A549 (cell line): ENCODE measurements at regions not wholly inside any gene's neighbourhood (a gene's known extent, or its start where the extent isn't known, plus 50 kb on each side); places are given as distances from the start of the nearest gene placed in this dataset.

Experiments
- ATAC-seq, 2 experiments: fragments of 200-7000 bp in 1 of 2; fragments of >200 bp in 1 of 2; cut with Nextera tagmentation in 1 of 2; cut with Tn5 transposase in 1 of 2; 3 replicates each; pipeline versions ENCODE4 v1.8.0 to v1.9.1; 2018 to 2020; ENCODE audit warnings: mild to moderate bottlenecking in 1 of 2, moderate library complexity in 1 of 2
- CTCF ChIA-PET: fragments of 300-600 bp; sonication (Branson Sonifier 250); formaldehyde crosslinking; extraction: SDS; loops from one replicate; lab custom pipeline; 2021; ENCODE audit warnings: antibody characterized with exemption, inconsistent platforms; lab: Yijun Ruan, JAX
- POLR2A ChIA-PET: fragments of 350-600 bp; formaldehyde crosslinking; extraction: SDS; loops from one replicate; lab custom pipeline; 2021; ENCODE audit warnings: antibody characterized with exemption, inconsistent platforms; lab: Yijun Ruan, JAX
- DNase-seq, 2 experiments: peaks; one replicate each; pipeline versions ENCODE4 v3.0.0 to v3.0.0-alpha.2; 2011 to 2016; ENCODE audit warnings: low read depth in 1 of 2, low spot score in 1 of 2
- FAIRE-seq: peaks from 2 replicates; lab custom pipeline; 2011; peaks lifted over from hg19 to GRCh38; lab: Jason Lieb, UNC
- H3K27ac ChIP-seq, 2 experiments: fragments of >200 bp; sonication (Bioruptor Twin); formaldehyde crosslinking; 3 replicates each; pipeline ENCODE4 v1.5.1; 2016 to 2017
- H3K4me1 ChIP-seq: fragments of >200 bp; sonication (Bioruptor Twin); formaldehyde crosslinking; 3 replicates; pipeline ENCODE4 v1.6.1; 2016
- H3K4me2 ChIP-seq: fragments of >200 bp; sonication (Bioruptor Twin); formaldehyde crosslinking; 3 replicates; pipeline ENCODE4 v1.6.1; 2016
- H3K4me3 ChIP-seq: fragments of >200 bp; sonication (Bioruptor Twin); formaldehyde crosslinking; 3 replicates; pipeline ENCODE4 v1.5.1; 2016
- H3K9me3 ChIP-seq: fragments of >200 bp; sonication (Bioruptor Twin); formaldehyde crosslinking; 3 replicates; pipeline ENCODE4 v1.6.1; 2016
- ATOH8 ChIP-seq: fragments of 250-450 bp; sonication (Bioruptor Pico); IDR thresholded peaks from 2 replicates; pipeline ENCODE4 v1.5.0; 2020; ENCODE audit warnings: low read depth, mild to moderate bottlenecking, moderate library complexity
- CHD2 ChIP-seq: fragments of 150-350 bp; IDR thresholded peaks from 2 replicates; pipeline ENCODE4 v1.6.1; 2014; ENCODE audit warnings: low read length; ENCODE audit not compliant: partially characterized antibody
- CHD4 ChIP-seq: fragments of 200-600 bp; sonication (generic); IDR thresholded peaks from 2 replicates; pipeline ENCODE4 v1.6.1; 2016; ENCODE audit warnings: antibody characterized with exemption, mild to moderate bottlenecking, borderline replicate concordance
- EHF ChIP-seq: fragments of 250-450 bp; sonication (Bioruptor Pico); IDR thresholded peaks from 2 replicates; pipeline ENCODE4 v1.5.0; 2020; ENCODE audit warnings: mild to moderate bottlenecking
- EHMT2 ChIP-seq: fragments of 200-600 bp; sonication (generic); IDR thresholded peaks from 2 replicates; pipeline ENCODE4 v1.6.1; 2016; ENCODE audit warnings: antibody characterized with exemption, low read depth, mild to moderate bottlenecking, moderate library complexity
- EP300 ChIP-seq, 2 experiments: fragments of >200 bp; sonication (Bioruptor Twin); formaldehyde crosslinking; IDR thresholded peaks; 2 replicates in 1 of 2; 3 replicates in 1 of 2; pipeline ENCODE4 v1.6.1; 2016 to 2017
- GATA3 ChIP-seq: IDR thresholded peaks from 2 replicates; pipeline ENCODE4 v1.6.1; 2012; ENCODE audit warnings: borderline replicate concordance
- HMGXB4 ChIP-seq: fragments of 250-450 bp; sonication (Bioruptor Pico); IDR thresholded peaks from 2 replicates; pipeline ENCODE4 v1.5.0; 2021; ENCODE audit warnings: mild to moderate bottlenecking, moderate library complexity, borderline replicate concordance
- HOXB13 ChIP-seq: fragments of 250-450 bp; sonication (Bioruptor Pico); IDR thresholded peaks from 2 replicates; pipeline ENCODE4 v1.5.0; 2020; ENCODE audit warnings: low read depth, mild to moderate bottlenecking, moderate library complexity
- JUNB ChIP-seq: fragments of >200 bp; sonication (Bioruptor Twin); formaldehyde crosslinking; IDR thresholded peaks from 2 replicates; pipeline ENCODE4 v1.6.1; 2016
- KDM5A ChIP-seq: fragments of 200-600 bp; sonication (generic); IDR thresholded peaks from 2 replicates; pipeline ENCODE4 v1.6.1; 2016; ENCODE audit warnings: antibody characterized with exemption, mild to moderate bottlenecking
- MAFK ChIP-seq: fragments of 450-650 bp; IDR thresholded peaks from 2 replicates; pipeline ENCODE4 v1.6.1; 2014; ENCODE audit not compliant: partially characterized antibody
- NR3C1 ChIP-seq: fragments of >200 bp; sonication (Bioruptor Twin); formaldehyde crosslinking; IDR thresholded peaks from 3 replicates; pipeline ENCODE4 v1.6.1; 2017
- PHF8 ChIP-seq: fragments of 200-600 bp; sonication (generic); IDR thresholded peaks from 2 replicates; pipeline ENCODE4 v1.6.1; 2016; ENCODE audit warnings: low read depth, mild to moderate bottlenecking, antibody characterized with exemption, moderate library complexity, borderline replicate concordance
- POLR2A ChIP-seq: IDR thresholded peaks from 2 replicates; pipeline ENCODE4 v1.6.1; 2012; ENCODE audit warnings: mild to moderate bottlenecking, low read length
- POLR2AphosphoS2 ChIP-seq: conservative IDR thresholded peaks from 2 replicates; pipeline ENCODE4 v1.6.1; 2012; ENCODE audit warnings: low read length, improper control_type of control experiment, inconsistent platforms
- RARB ChIP-seq: fragments of 250-450 bp; sonication (Bioruptor Pico); IDR thresholded peaks from 2 replicates; pipeline ENCODE4 v1.8.0; 2021; ENCODE audit warnings: mild to moderate bottlenecking, moderate library complexity
- RCOR1 ChIP-seq: fragments of 150-350 bp; IDR thresholded peaks from 2 replicates; pipeline ENCODE4 v1.6.1; 2014; ENCODE audit warnings: antibody characterized with exemption, low read length, low read depth
- REST ChIP-seq: fragments of 200-600 bp; sonication (generic); IDR thresholded peaks from 2 replicates; pipeline ENCODE4 v1.6.1; 2016; ENCODE audit warnings: antibody characterized with exemption, mild to moderate bottlenecking, moderate library complexity
- SMC3 ChIP-seq: fragments of >200 bp; sonication (Bioruptor Twin); formaldehyde crosslinking; IDR thresholded peaks from 3 replicates; pipeline ENCODE4 v1.6.1; 2018; ENCODE audit warnings: inconsistent platforms
- ZC3H11A ChIP-seq: fragments of 450-650 bp; IDR thresholded peaks from 2 replicates; pipeline ENCODE4 v1.6.1; 2014; ENCODE audit warnings: antibody characterized with exemption, mild to moderate bottlenecking
- ZFP36 ChIP-seq: fragments of 450-650 bp; IDR thresholded peaks from 2 replicates; pipeline ENCODE4 v1.6.1; 2014; ENCODE audit warnings: borderline replicate concordance; ENCODE audit not compliant: partially characterized antibody
- ZSCAN20 ChIP-seq: fragments of 250-450 bp; sonication (Bioruptor Pico); IDR thresholded peaks from 2 replicates; pipeline ENCODE4 v1.8.0; 2022; ENCODE audit warnings: mild to moderate bottlenecking, moderate library complexity
- WGBS: methylation state at CpG from one replicate; pipeline ENCODE4 v1.1.6; 2017; ENCODE audit errors: missing lambda C conversion rate; 5-methylcytosine and 5-hydroxymethylcytosine counted together
- TF ChIP-seq, protein P1 (sequence below): fragments of >200 bp; sonication (Bioruptor Twin); formaldehyde crosslinking; IDR thresholded peaks from 3 replicates; pipeline ENCODE4 v1.5.1; 2016

DNA sequence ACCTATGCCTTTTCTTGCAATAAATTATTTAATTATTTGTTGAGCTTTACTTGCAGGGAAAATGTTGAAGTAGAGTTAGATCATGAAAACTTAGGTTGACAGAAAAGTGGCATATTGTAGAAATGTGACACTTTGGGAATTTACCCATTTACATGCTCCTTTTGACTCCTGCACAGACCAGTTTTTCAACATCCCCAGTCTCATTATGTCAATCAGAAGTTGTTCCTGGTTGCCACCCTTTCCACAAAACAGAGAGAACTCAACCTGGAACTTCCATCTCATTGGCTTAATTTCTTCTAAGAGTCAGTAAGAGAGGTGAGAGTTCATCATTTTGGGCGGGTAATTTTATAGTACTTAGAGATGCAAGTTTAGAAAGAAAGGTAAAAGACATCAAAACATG, 284.6 kb upstream of the ANKRD50 start:
- CTCF ChIA-PET = interaction anchor here (1.2 kb wide), 1 partner anchor 19 kb away, joined by 3 read pairs; no protein-coding TSS in a partner anchor
- WGBS = 62% methylated on average over 1 of the region's 1 CpG
- no peaks in the 10 kb centered on the region for H3K4me1 ChIP-seq
- DNase-seq = no peak
- no peak overlapping the region for H3K27ac ChIP-seq
- POLR2A ChIA-PET = no interaction called here
- H3K4me2 ChIP-seq = no peak overlapping the region
- no peaks in the 10 kb centered on the region for H3K9me3 ChIP-seq
- TF ChIP-seq CHD2 (no peak), KDM5A (no peak), SMC3 (no peak), ZC3H11A (no peak), HMGXB4 (no peak), ZSCAN20 (CRISPR knock-in tag) (no peak), EHF (CRISPR knock-in tag) (no peak), HOXB13 (CRISPR knock-in tag) (no peak), ATOH8 (CRISPR knock-in tag) (no peak), PHF8 (no peak), ZFP36 (no peak), POLR2AphosphoS2 (no peak), REST (no peak), EP300 (IDR thresholded peaks at IDR 0.05) (no peak), RARB (no peak), POLR2A (no peak), GATA3 (no peak), CHD4 (no peak), EHMT2 (no peak)
- TF ChIP-seq, protein P1, sequence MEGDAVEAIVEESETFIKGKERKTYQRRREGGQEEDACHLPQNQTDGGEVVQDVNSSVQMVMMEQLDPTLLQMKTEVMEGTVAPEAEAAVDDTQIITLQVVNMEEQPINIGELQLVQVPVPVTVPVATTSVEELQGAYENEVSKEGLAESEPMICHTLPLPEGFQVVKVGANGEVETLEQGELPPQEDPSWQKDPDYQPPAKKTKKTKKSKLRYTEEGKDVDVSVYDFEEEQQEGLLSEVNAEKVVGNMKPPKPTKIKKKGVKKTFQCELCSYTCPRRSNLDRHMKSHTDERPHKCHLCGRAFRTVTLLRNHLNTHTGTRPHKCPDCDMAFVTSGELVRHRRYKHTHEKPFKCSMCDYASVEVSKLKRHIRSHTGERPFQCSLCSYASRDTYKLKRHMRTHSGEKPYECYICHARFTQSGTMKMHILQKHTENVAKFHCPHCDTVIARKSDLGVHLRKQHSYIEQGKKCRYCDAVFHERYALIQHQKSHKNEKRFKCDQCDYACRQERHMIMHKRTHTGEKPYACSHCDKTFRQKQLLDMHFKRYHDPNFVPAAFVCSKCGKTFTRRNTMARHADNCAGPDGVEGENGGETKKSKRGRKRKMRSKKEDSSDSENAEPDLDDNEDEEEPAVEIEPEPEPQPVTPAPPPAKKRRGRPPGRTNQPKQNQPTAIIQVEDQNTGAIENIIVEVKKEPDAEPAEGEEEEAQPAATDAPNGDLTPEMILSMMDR = no peak
- H3K4me3 ChIP-seq = no peak overlapping the region
- FAIRE-seq = no peak
- ATAC-seq = no peak

DNA sequence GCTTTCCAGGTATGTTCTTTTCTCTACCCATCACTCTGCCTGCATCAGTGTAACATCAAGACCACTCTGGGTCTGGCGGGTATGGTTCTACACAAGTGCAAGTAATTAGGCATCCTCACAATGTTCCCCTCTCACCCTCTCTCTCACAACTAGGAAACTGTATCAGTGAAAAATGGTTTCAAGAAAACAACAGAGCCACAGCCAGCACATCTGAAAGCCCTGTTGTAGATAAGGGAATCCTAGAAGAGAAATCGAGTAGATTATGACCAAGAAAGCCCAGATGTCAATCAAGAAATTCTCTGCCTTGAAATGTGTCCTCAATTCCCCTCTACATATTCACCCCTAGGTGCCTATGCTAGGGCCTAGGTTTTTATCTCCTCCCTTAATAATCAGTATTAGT, 281.3 kb upstream of the ANKRD50 start:
- FAIRE-seq (no peak), ATAC-seq (no peak), DNase-seq (no peak)
- Histone ChIP-seq H3K4me1 (no peaks in the 10 kb centered on the region), H3K4me2 (no peak overlapping the region), H3K4me3 (no peak overlapping the region), H3K27ac (no peak overlapping the region), H3K9me3 (no peaks in the 10 kb centered on the region)
- TF ChIP-seq NR3C1 = no peak
- TF ChIP-seq JUNB = no peak
- TF ChIP-seq RCOR1 = no peak
- TF ChIP-seq MAFK = no peak
- TF ChIP-seq POLR2A = no peak
- ChIA-PET CTCF (no interaction called here), POLR2A (no interaction called here)
- 55% methylated on average over 2 of the region's 2 CpGs for WGBS
